ENCODE measurements at regions not wholly inside any gene's neighbourhood (a gene's known extent, or its start where the extent isn't known, plus 50 kb on each side); places are given as distances from the start of the nearest gene placed in this dataset.
"Not testable (repeated sequence)": the region's sequence is repeated elsewhere in the genome, so short reads cannot be mapped to it uniquely, and the experiment has no call there.

GRCh38 chr2:176427549-176427948 lies 158.3 kb downstream of the MTX2 start:
- DNase-seq = no peak

GRCh38 chr2:176428944-176429469 lies 159.8 kb downstream of the MTX2 start:
- DNase-seq = not testable (repeated sequence)

GRCh38 chr2:176432434-176432833 lies 163.2 kb downstream of the MTX2 start:
- DNase-seq = no peak

- no peak for DNase-seq
These were observed 166.5 kb downstream of the MTX2 start for GRCh38 chr2:176435729-176436128.

GRCh38 chr2:176443946-176444345 lies 174.7 kb downstream of the MTX2 start:
- DNase-seq = no peak

- no peak for DNase-seq
These were observed 176.7 kb downstream of the MTX2 start for GRCh38 chr2:176445956-176446355.

GRCh38 chr2:176446718-176447414 lies 177.6 kb downstream of the MTX2 start:
- no peak for DNase-seq

GRCh38 chr2:176447616-176448015 lies 178.4 kb downstream of the MTX2 start:
- no peak for DNase-seq

- DNase-seq = no peak
These were observed 180.6 kb downstream of the MTX2 start for GRCh38 chr2:176449852-176450251.

- DNase-seq = no peak
These were observed 184.5 kb downstream of the MTX2 start for GRCh38 chr2:176453784-176454183.

- peak; percentile 79 for DNase-seq
These were observed 185.9 kb downstream of the MTX2 start for GRCh38 chr2:176454893-176455815.

- no peak for DNase-seq
These were observed 186.6 kb downstream of the MTX2 start for GRCh38 chr2:176455816-176456291.

- no peak for DNase-seq
These were observed 188.2 kb downstream of the MTX2 start for GRCh38 chr2:176457481-176457880.

GRCh38 chr2:176461098-176461808 lies 192.0 kb downstream of the MTX2 start:
- no peak for DNase-seq

GRCh38 chr2:176461809-176462670 lies 192.8 kb downstream of the MTX2 start:
- no peak for DNase-seq

- DNase-seq = no peak
These were observed 194.3 kb downstream of the MTX2 start for GRCh38 chr2:176463546-176463945.

GRCh38 chr2:176464886-176465564 lies 195.8 kb downstream of the MTX2 start:
- DNase-seq = no peak

GRCh38 chr2:176466918-176467452 lies 197.7 kb downstream of the MTX2 start:
- DNase-seq = no peak

GRCh38 chr2:176467595-176467994 lies 198.4 kb downstream of the MTX2 start:
- no peak for DNase-seq

- no peak for DNase-seq
These were observed 199.3 kb downstream of the MTX2 start for GRCh38 chr2:176468457-176469113.

- no peak for DNase-seq
These were observed 201.5 kb downstream of the MTX2 start for GRCh38 chr2:176470713-176471112.

All from activated naive CD4-positive, alpha-beta T cell treated with anti-CD3 and anti-CD28 coated beads, Interleukin-2, amount 50 U/mL, for 16 hours (primary cell).